Retinal pigment epithelial cell (primary cell): ENCODE measurements at regions not wholly inside any gene's neighbourhood (a gene's known extent, or its start where the extent isn't known, plus 50 kb on each side); places are given as distances from the start of the nearest gene placed in this dataset.

Source experiments
- DNase-seq: peaks from one replicate; pipeline ENCODE4 v3.0.0-alpha.2; 2010; ENCODE audit warnings: low read depth
- H3K4me3 ChIP-seq: 2 replicates; pipeline ENCODE4 v1.5.1; 2011; ENCODE audit warnings: mild to moderate bottlenecking, low read length, control low read depth, moderate library complexity
- CTCF ChIP-seq: conservative IDR thresholded peaks from 2 replicates; pipeline ENCODE4 v1.5.1; 2011; ENCODE audit warnings: low read depth, low read length, control low read depth, inconsistent platforms

GRCh38 chr9:80320480-80320879 lies 748.7 kb downstream of the TLE4 start:
- TF ChIP-seq CTCF = no peak
- no peak for DNase-seq
- no peak overlapping the region for H3K4me3 ChIP-seq

GRCh38 chr9:80305136-80305535 lies 733.4 kb downstream of the TLE4 start:
- DNase-seq = no peak
- no peak overlapping the region for H3K4me3 ChIP-seq
- no peak for TF ChIP-seq CTCF

GRCh38 chr9:80294955-80295354 lies 723.2 kb downstream of the TLE4 start:
- H3K4me3 ChIP-seq = no peak overlapping the region
- TF ChIP-seq CTCF = no peak
- no peak for DNase-seq

- TF ChIP-seq CTCF = no peak
- no peak for DNase-seq
- no peak overlapping the region for H3K4me3 ChIP-seq
Observed at GRCh38 chr9:80294318-80294717, 722.6 kb downstream of the TLE4 start.

- DNase-seq = no peak
- no peak for TF ChIP-seq CTCF
- H3K4me3 ChIP-seq = no peak overlapping the region
Observed at GRCh38 chr9:80292231-80292630, 720.5 kb downstream of the TLE4 start.

GRCh38 chr9:80285326-80285725 lies 713.6 kb downstream of the TLE4 start:
- TF ChIP-seq CTCF = peak; percentile 57
- H3K4me3 ChIP-seq = no peak overlapping the region
- no peak for DNase-seq

GRCh38 chr9:80282766-80283165 lies 711.0 kb downstream of the TLE4 start:
- no peak for DNase-seq
- TF ChIP-seq CTCF = no peak
- no peak overlapping the region for H3K4me3 ChIP-seq
